ENCODE measurements at regions not wholly inside any gene's neighbourhood (a gene's known extent, or its start where the extent isn't known, plus 50 kb on each side); places are given as distances from the start of the nearest gene placed in this dataset.
A peak's percentile ranks its signal among the peaks of the same experiment; 100 is the strongest.
"Not testable (repeated sequence)": the region's sequence is repeated elsewhere in the genome, so short reads cannot be mapped to it uniquely, and the experiment has no call there.

GRCh38 chr22:22771696-22772377 lies 115.8 kb upstream of the IGLL5 start:
- Mint-ChIP-seq H3K27ac (no peak overlapping the region), H3K9me3 (no peaks in the 10 kb centered on the region), H3K27me3 (peaks cover 15% of the 10 kb centered on the region), H3K4me3 (no peak overlapping the region), H3K4me1 (peaks cover 1% of the 10 kb centered on the region), H3K36me3 (no peaks in the 10 kb centered on the region)
- no peak for DNase-seq

GRCh38 chr22:22772396-22772795 lies 115.2 kb upstream of the IGLL5 start:
- no peak overlapping the region for H3K4me3 Mint-ChIP-seq
- no peaks in the 10 kb centered on the region for H3K9me3 Mint-ChIP-seq
- no peaks in the 10 kb centered on the region for H3K36me3 Mint-ChIP-seq
- peaks cover 1% of the 10 kb centered on the region for H3K4me1 Mint-ChIP-seq
- no peak for DNase-seq
- H3K27me3 Mint-ChIP-seq: peaks cover 14% of the 10 kb centered on the region
- H3K27ac Mint-ChIP-seq: no peak overlapping the region

- H3K36me3 Mint-ChIP-seq: no peaks in the 10 kb centered on the region
- no peak overlapping the region for H3K4me3 Mint-ChIP-seq
These were observed 114.7 kb upstream of the IGLL5 start for GRCh38 chr22:22772883-22773282.

GRCh38 chr22:22773427-22773826 lies 114.2 kb upstream of the IGLL5 start:
- peaks cover 1% of the 10 kb centered on the region for H3K4me1 Mint-ChIP-seq
- no peak for DNase-seq
- H3K36me3 Mint-ChIP-seq: no peaks in the 10 kb centered on the region
- H3K27ac Mint-ChIP-seq: no peak overlapping the region
- H3K4me3 Mint-ChIP-seq: no peak overlapping the region
- H3K27me3 Mint-ChIP-seq: peaks cover 9% of the 10 kb centered on the region
- no peaks in the 10 kb centered on the region for H3K9me3 Mint-ChIP-seq

More at GRCh38 chr22:22772883-22773282, 114.7 kb upstream of the IGLL5 start:
- H3K4me1 Mint-ChIP-seq: peaks cover 1% of the 10 kb centered on the region
- no peaks in the 10 kb centered on the region for H3K9me3 Mint-ChIP-seq
- no peak overlapping the region for H3K27ac Mint-ChIP-seq
- peaks cover 11% of the 10 kb centered on the region for H3K27me3 Mint-ChIP-seq
- no peak for DNase-seq

- Mint-ChIP-seq H3K4me1 (peaks cover 1% of the 10 kb centered on the region), H3K4me3 (no peak overlapping the region), H3K27ac (no peak overlapping the region), H3K27me3 (peaks cover 3% of the 10 kb centered on the region), H3K9me3 (no peaks in the 10 kb centered on the region), H3K36me3 (no peaks in the 10 kb centered on the region)
- DNase-seq: no peak
These were observed 113.5 kb upstream of the IGLL5 start for GRCh38 chr22:22773979-22774604.

GRCh38 chr22:22774762-22775161 lies 112.9 kb upstream of the IGLL5 start:
- not testable (repeated sequence) for H3K27ac Mint-ChIP-seq, H3K9me3 Mint-ChIP-seq, H3K4me1 Mint-ChIP-seq, H3K36me3 Mint-ChIP-seq, H3K4me3 Mint-ChIP-seq, H3K27me3 Mint-ChIP-seq, DNase-seq

- H3K27me3 Mint-ChIP-seq: no peaks in the 10 kb centered on the region
- no peak overlapping the region for H3K4me3 Mint-ChIP-seq
- H3K27ac Mint-ChIP-seq: no peak overlapping the region
- H3K36me3 Mint-ChIP-seq: no peaks in the 10 kb centered on the region
- DNase-seq: no peak
- no peaks in the 10 kb centered on the region for H3K9me3 Mint-ChIP-seq
- H3K4me1 Mint-ChIP-seq: peaks cover 1% of the 10 kb centered on the region
These were observed 111.5 kb upstream of the IGLL5 start for GRCh38 chr22:22776121-22776520.

GRCh38 chr22:22779213-22779612 lies 108.4 kb upstream of the IGLL5 start:
- DNase-seq: no peak
- Mint-ChIP-seq H3K27me3 (no peaks in the 10 kb centered on the region), H3K4me1 (peaks cover 1% of the 10 kb centered on the region), H3K36me3 (no peaks in the 10 kb centered on the region), H3K9me3 (no peaks in the 10 kb centered on the region), H3K27ac (no peak overlapping the region), H3K4me3 (no peak overlapping the region)

- no peak overlapping the region for H3K27ac Mint-ChIP-seq
- H3K36me3 Mint-ChIP-seq: no peaks in the 10 kb centered on the region
- H3K9me3 Mint-ChIP-seq: no peaks in the 10 kb centered on the region
- H3K27me3 Mint-ChIP-seq: no peaks in the 10 kb centered on the region
- no peak for DNase-seq
- H3K4me1 Mint-ChIP-seq: no peaks in the 10 kb centered on the region
- H3K4me3 Mint-ChIP-seq: no peak overlapping the region
These were observed 104.0 kb upstream of the IGLL5 start for GRCh38 chr22:22783575-22783974.

GRCh38 chr22:22784249-22785039 lies 103.2 kb upstream of the IGLL5 start:
- Mint-ChIP-seq H3K27me3 (no peaks in the 10 kb centered on the region), H3K4me3 (no peak overlapping the region), H3K27ac (no peak overlapping the region), H3K9me3 (no peaks in the 10 kb centered on the region), H3K36me3 (no peaks in the 10 kb centered on the region), H3K4me1 (no peaks in the 10 kb centered on the region)
- no peak for DNase-seq

- Mint-ChIP-seq H3K4me1 (peaks cover 5% of the 10 kb centered on the region), H3K27ac (no peak overlapping the region), H3K9me3 (no peaks in the 10 kb centered on the region), H3K27me3 (no peaks in the 10 kb centered on the region), H3K36me3 (no peaks in the 10 kb centered on the region), H3K4me3 (no peak overlapping the region)
- no peak for DNase-seq
These were observed 102.1 kb upstream of the IGLL5 start for GRCh38 chr22:22785316-22786065.

GRCh38 chr22:22786301-22787115 lies 101.1 kb upstream of the IGLL5 start:
- no peak overlapping the region for H3K27ac Mint-ChIP-seq
- no peaks in the 10 kb centered on the region for H3K36me3 Mint-ChIP-seq
- H3K9me3 Mint-ChIP-seq: no peaks in the 10 kb centered on the region
- peaks cover 8% of the 10 kb centered on the region for H3K4me1 Mint-ChIP-seq
- H3K27me3 Mint-ChIP-seq: no peaks in the 10 kb centered on the region
- H3K4me3 Mint-ChIP-seq: no peak overlapping the region
- DNase-seq: no peak

- H3K36me3 Mint-ChIP-seq: no peaks in the 10 kb centered on the region
- H3K27me3 Mint-ChIP-seq: no peaks in the 10 kb centered on the region
- H3K27ac Mint-ChIP-seq: no peak overlapping the region
These were observed 100.5 kb upstream of the IGLL5 start for GRCh38 chr22:22787151-22787550.

GRCh38 chr22:22787786-22788459 lies 99.7 kb upstream of the IGLL5 start:
- no peaks in the 10 kb centered on the region for H3K27me3 Mint-ChIP-seq

More at GRCh38 chr22:22787151-22787550, 100.5 kb upstream of the IGLL5 start:
- H3K4me1 Mint-ChIP-seq: peaks cover 8% of the 10 kb centered on the region
- no peak overlapping the region for H3K4me3 Mint-ChIP-seq
- DNase-seq: no peak
- H3K9me3 Mint-ChIP-seq: no peaks in the 10 kb centered on the region

More at GRCh38 chr22:22787786-22788459, 99.7 kb upstream of the IGLL5 start:
- Mint-ChIP-seq H3K36me3 (no peaks in the 10 kb centered on the region), H3K4me1 (peaks cover 8% of the 10 kb centered on the region), H3K4me3 (no peak overlapping the region), H3K9me3 (no peaks in the 10 kb centered on the region), H3K27ac (no peak overlapping the region)
- DNase-seq: peak; percentile 62
